Transverse colon (tissue), 4 donors: ENCODE measurements at regions not wholly inside any gene's neighbourhood (a gene's known extent, or its start where the extent isn't known, plus 50 kb on each side); places are given as distances from the start of the nearest gene placed in this dataset.

Source experiments
- DNase-seq: peaks from one replicate; pipeline ENCODE4 v3.0.0-alpha.2; 2019
- H3K27ac ChIP-seq, 4 donors: fragments of 200-600 bp; sonication (generic); 2 replicates each; pipeline ENCODE4 v1.5.1; 2016 to 2018; ENCODE audit warnings: inconsistent platforms in 4 of 4
- H3K27me3 ChIP-seq: fragments of 200-600 bp; sonication (generic); 2 replicates; pipeline ENCODE4 v1.5.1; 2017; ENCODE audit warnings: inconsistent platforms
- H3K36me3 ChIP-seq, 4 donors: fragments of 200-600 bp; sonication (generic); 2 replicates each; pipeline ENCODE4 v1.5.1; 2017 to 2019; ENCODE audit warnings: inconsistent platforms in 4 of 4
- H3K4me1 ChIP-seq, 4 donors: fragments of 200-600 bp; sonication (generic); 2 replicates each; pipeline ENCODE4 v1.5.1; 2017 to 2020; ENCODE audit warnings: inconsistent platforms in 4 of 4
- H3K4me3 ChIP-seq, 4 donors: fragments of 200-600 bp; sonication (generic); 1 replicate in 1 of 4; 2 replicates in 3 of 4; pipeline versions ENCODE4 v1.5.1 to v1.6.1; 2017 to 2019; ENCODE audit warnings: inconsistent platforms in 4 of 4
- H3K9me3 ChIP-seq, 2 donors: fragments of 200-600 bp; sonication (generic); 2 replicates each; pipeline ENCODE4 v1.5.1; 2017 to 2019; ENCODE audit warnings: inconsistent platforms in 2 of 2
- CTCF ChIP-seq, 5 experiments: fragments of 200-600 bp in 3 of 5; fragments of 450-650 bp in 2 of 5; sonication (generic) in 3 of 5; IDR thresholded peaks; 1 replicate in 2 of 5; 2 replicates in 3 of 5; pipeline ENCODE4 v1.5.1; 2016 to 2017; ENCODE audit warnings: antibody characterized with exemption in 5 of 5, inconsistent platforms in 3 of 5, mild to moderate bottlenecking in 2 of 5, moderate library complexity in 1 of 5
- EP300 ChIP-seq: sonication (generic); formaldehyde crosslinking; IDR thresholded peaks from one replicate; pipeline ENCODE4 v1.6.1; 2017; ENCODE audit warnings: antibody characterized with exemption, low read depth
- POLR2A ChIP-seq: fragments of 450-650 bp; IDR thresholded peaks from one replicate; pipeline ENCODE4 v1.6.1; 2016; ENCODE audit warnings: antibody characterized with exemption, mild to moderate bottlenecking, moderate library complexity
- POLR2AphosphoS5 ChIP-seq, 3 donors: sonication (generic); formaldehyde crosslinking; IDR thresholded peaks; one replicate each; pipeline ENCODE4 v1.6.1; 2016; ENCODE audit warnings: antibody characterized with exemption in 3 of 3
- WGBS, 2 donors: methylation state at CpG; one replicate each; pipeline ENCODE4 v1.1.5; 2018; ENCODE audit warnings: low coverage in 1 of 2; 5-methylcytosine and 5-hydroxymethylcytosine counted together
- in situ Hi-C, 4 donors: fragments of 200-750 bp; cut with MboI; loops; one replicate each; pipeline versions ENCODE4 v1.15.0 to v1.15.1; 2017; ENCODE audit warnings: low sequenced_read_pairs in 3 of 4, low pct_ligation_motif_present in 1 of 4, low pct_unique_long_range_greater_than_20kb in 1 of 4
- intact Hi-C: fragments of 100-400 bp; cut with DNase I; formaldehyde crosslinking; loops from one replicate; pipeline ENCODE4 v1.15.1; 2023; ENCODE audit warnings: low total_unique reads

DNA sequence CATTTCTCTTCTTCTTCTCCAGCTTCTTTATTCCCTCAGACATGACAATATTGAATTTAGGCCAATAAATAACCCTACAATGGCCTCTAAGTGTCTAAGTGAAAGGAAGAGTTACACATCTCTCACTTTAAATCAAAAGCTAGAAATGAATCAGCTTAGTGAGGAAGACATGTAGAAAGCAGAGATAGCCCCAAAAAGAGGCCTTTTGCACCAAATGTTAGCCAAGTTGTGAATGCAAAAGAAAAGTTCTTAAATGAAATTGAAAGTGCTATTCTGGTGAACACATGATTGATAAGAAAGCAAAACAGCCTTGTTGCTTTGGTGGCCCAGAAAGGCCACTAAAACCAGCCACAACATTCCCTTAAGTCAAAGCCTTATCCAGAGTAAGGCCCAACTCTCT lies 146.2 kb upstream of the HHIP start:
- H3K27me3 ChIP-seq, result no peaks in the 10 kb centered on the region
- no peaks in the 10 kb centered on the region for H3K9me3 ChIP-seq
- no peak overlapping the region for H3K4me3 ChIP-seq
- DNase-seq, result no peak
- H3K27ac ChIP-seq, result no peak overlapping the region
- in situ Hi-C loops, result no loop called here
- no peaks in the 10 kb centered on the region for H3K4me1 ChIP-seq
- no peaks in the 10 kb centered on the region for H3K36me3 ChIP-seq
- TF ChIP-seq POLR2A (no peak), CTCF (IDR thresholded peaks at IDR 0.05) (no peak), EP300 (no peak), POLR2AphosphoS5 (IDR thresholded peaks at IDR 0.05) (no peak)
- intact Hi-C loops, result no loop called here

- intact Hi-C loops (no loop called here), in situ Hi-C loops (no loop called here)
- 100% methylated on average over 1 of the region's 1 CpG for WGBS, 2 donors
- Histone ChIP-seq H3K4me1 (no peaks in the 10 kb centered on the region), H3K27ac (no peak overlapping the region), H3K36me3 (no peaks in the 10 kb centered on the region), H3K9me3 (no peaks in the 10 kb centered on the region), H3K27me3 (no peaks in the 10 kb centered on the region), H3K4me3 (no peak overlapping the region)
- no peak for DNase-seq
- no peak for TF ChIP-seq POLR2AphosphoS5 (IDR thresholded peaks at IDR 0.05)
- no peak for TF ChIP-seq CTCF (IDR thresholded peaks at IDR 0.05)
- TF ChIP-seq POLR2A, result no peak
- no peak for TF ChIP-seq EP300
These were observed 144.7 kb upstream of the HHIP start for GRCh38 chr4:144501231-144501780.

DNA sequence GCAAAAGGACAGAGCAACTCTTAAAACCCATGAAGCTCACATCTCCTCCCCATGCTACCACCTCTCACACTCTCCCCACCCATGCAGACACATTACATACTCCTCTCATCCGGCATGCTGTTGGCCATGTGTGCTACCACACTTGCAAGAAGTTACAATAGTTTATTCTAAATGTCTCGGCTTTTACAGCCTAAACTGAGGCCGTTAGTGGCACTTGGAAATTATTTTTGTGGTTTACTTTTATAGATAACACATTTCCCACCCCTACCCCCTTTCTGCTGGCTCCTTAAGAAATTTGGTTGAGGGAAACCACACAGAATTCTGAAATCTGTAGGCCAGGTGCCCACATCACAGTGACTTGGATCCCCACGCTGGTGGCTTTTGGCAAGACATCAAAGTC lies 141.1 kb upstream of the HHIP start:
- no peak for DNase-seq
- Histone ChIP-seq H3K27ac (no peak overlapping the region), H3K36me3 (no peaks in the 10 kb centered on the region), H3K4me1 (no peaks in the 10 kb centered on the region), H3K4me3 (no peak overlapping the region), H3K27me3 (no peaks in the 10 kb centered on the region), H3K9me3 (no peaks in the 10 kb centered on the region)
- TF ChIP-seq CTCF (IDR thresholded peaks at IDR 0.05) (no peak), POLR2A (no peak), POLR2AphosphoS5 (IDR thresholded peaks at IDR 0.05) (no peak), EP300 (no peak)
- in situ Hi-C loops (no loop called here), intact Hi-C loops (no loop called here)
- 65 to 80% methylated on average over 1 to 4 of the region's 4 CpGs for WGBS, 2 donors

- no peak for DNase-seq
- H3K4me1 ChIP-seq, result no peaks in the 10 kb centered on the region
- H3K4me3 ChIP-seq, result no peak overlapping the region
- H3K36me3 ChIP-seq, result no peaks in the 10 kb centered on the region
- intact Hi-C loops (no loop called here), in situ Hi-C loops (no loop called here)
- TF ChIP-seq POLR2A (no peak), CTCF (IDR thresholded peaks at IDR 0.05) (no peak), POLR2AphosphoS5 (IDR thresholded peaks at IDR 0.05) (no peak), EP300 (no peak)
- no peaks in the 10 kb centered on the region for H3K9me3 ChIP-seq
- no peak overlapping the region for H3K27ac ChIP-seq
- WGBS, 2 donors, result 62% methylated on average over 3 of the region's 3 CpGs; no CpG with 5 or more reads in 1 of the 2 donors
- H3K27me3 ChIP-seq, result no peaks in the 10 kb centered on the region
These were observed 138.4 kb upstream of the HHIP start for GRCh38 chr4:144507311-144508101.
